ENCODE measurements at regions not wholly inside any gene's neighbourhood (a gene's known extent, or its start where the extent isn't known, plus 50 kb on each side); places are given as distances from the start of the nearest gene placed in this dataset.

DNA sequence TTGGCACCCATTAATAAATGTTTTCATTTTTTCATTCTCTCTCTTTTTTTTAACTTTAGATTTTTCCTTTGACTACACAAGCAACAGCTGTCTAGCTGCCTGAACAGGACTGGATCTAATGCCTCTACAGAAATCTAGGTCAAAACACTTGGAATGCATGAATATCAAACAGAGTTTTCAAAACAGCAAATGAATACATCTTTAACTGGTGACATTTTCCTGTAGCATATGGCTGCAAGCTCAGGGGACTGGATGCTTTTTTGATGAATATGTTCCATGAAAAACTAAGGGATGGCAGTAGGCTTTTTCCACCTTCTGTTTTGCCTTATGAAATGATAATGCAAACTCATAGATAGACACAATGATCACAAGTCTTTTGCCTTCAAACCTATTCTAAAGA is 661.7 kb downstream of the MCTP2 start:
- TF ChIP-seq CTCF (IDR thresholded peaks at IDR 0.05) (no peak), GATA2 (CRISPR knock-in tag; IDR thresholded peaks at IDR 0.05) (no peak), JUND (IDR thresholded peaks at IDR 0.05) (no peak), POLR2AphosphoS5 (IDR thresholded peaks at IDR 0.05; ENCODE audit: low read depth, low read length) (no peak), MXI1 (IDR thresholded peaks at IDR 0.05; ENCODE audit: low read depth, low read length) (no peak), EP300 (IDR thresholded peaks at IDR 0.05; ENCODE audit: borderline replicate concordance in 1 of 2, low read depth in 1 of 2, low read length in 1 of 2) (no peak), RXRA (IDR thresholded peaks at IDR 0.05; ENCODE audit: borderline replicate concordance, low read depth) (no peak)
- TF ChIP-seq, protein P1, sequence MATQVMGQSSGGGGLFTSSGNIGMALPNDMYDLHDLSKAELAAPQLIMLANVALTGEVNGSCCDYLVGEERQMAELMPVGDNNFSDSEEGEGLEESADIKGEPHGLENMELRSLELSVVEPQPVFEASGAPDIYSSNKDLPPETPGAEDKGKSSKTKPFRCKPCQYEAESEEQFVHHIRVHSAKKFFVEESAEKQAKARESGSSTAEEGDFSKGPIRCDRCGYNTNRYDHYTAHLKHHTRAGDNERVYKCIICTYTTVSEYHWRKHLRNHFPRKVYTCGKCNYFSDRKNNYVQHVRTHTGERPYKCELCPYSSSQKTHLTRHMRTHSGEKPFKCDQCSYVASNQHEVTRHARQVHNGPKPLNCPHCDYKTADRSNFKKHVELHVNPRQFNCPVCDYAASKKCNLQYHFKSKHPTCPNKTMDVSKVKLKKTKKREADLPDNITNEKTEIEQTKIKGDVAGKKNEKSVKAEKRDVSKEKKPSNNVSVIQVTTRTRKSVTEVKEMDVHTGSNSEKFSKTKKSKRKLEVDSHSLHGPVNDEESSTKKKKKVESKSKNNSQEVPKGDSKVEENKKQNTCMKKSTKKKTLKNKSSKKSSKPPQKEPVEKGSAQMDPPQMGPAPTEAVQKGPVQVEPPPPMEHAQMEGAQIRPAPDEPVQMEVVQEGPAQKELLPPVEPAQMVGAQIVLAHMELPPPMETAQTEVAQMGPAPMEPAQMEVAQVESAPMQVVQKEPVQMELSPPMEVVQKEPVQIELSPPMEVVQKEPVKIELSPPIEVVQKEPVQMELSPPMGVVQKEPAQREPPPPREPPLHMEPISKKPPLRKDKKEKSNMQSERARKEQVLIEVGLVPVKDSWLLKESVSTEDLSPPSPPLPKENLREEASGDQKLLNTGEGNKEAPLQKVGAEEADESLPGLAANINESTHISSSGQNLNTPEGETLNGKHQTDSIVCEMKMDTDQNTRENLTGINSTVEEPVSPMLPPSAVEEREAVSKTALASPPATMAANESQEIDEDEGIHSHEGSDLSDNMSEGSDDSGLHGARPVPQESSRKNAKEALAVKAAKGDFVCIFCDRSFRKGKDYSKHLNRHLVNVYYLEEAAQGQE (IDR thresholded peaks at IDR 0.05; ENCODE audit: low read depth, low read length), result no peak
- TF ChIP-seq, protein P2, sequence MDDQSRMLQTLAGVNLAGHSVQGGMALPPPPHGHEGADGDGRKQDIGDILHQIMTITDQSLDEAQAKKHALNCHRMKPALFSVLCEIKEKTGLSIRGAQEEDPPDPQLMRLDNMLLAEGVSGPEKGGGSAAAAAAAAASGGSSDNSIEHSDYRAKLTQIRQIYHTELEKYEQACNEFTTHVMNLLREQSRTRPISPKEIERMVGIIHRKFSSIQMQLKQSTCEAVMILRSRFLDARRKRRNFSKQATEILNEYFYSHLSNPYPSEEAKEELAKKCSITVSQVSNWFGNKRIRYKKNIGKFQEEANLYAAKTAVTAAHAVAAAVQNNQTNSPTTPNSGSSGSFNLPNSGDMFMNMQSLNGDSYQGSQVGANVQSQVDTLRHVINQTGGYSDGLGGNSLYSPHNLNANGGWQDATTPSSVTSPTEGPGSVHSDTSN (IDR thresholded peaks at IDR 0.05), result no peak
